Cardiac muscle cell (in vitro differentiated cells and primary cell): ENCODE measurements at regions not wholly inside any gene's neighbourhood (a gene's known extent, or its start where the extent isn't known, plus 50 kb on each side); places are given as distances from the start of the nearest gene placed in this dataset.

Experiments used
- DNase-seq, 2 donors: peaks; one replicate each; pipeline versions ENCODE4 v3.0.0 to v3.0.0-alpha.2; 2010 to 2017; ENCODE audit warnings: low read depth in 1 of 2, low spot score in 1 of 2
- H3K27ac ChIP-seq: fragments of 200-600 bp; sonication (generic); 2 replicates; pipeline ENCODE4 v1.5.1; 2016
- H3K27me3 ChIP-seq: fragments of 200-600 bp; sonication (generic); 2 replicates; pipeline ENCODE4 v1.6.0; 2016; ENCODE audit warnings: control low read depth
- H3K36me3 ChIP-seq: fragments of 200-600 bp; sonication (generic); 2 replicates; pipeline ENCODE4 v1.5.1; 2016; ENCODE audit warnings: control low read depth
- H3K4me1 ChIP-seq: fragments of 200-600 bp; sonication (generic); 2 replicates; pipeline ENCODE4 v1.8.1; 2017; ENCODE audit warnings: low read depth, mild to moderate bottlenecking, mixed run types
- H3K4me3 ChIP-seq: fragments of 200-600 bp; sonication (generic); 2 replicates; pipeline ENCODE4 v1.5.1; 2016; ENCODE audit warnings: mild to moderate bottlenecking
- H3K9me3 ChIP-seq: fragments of 200-600 bp; sonication (generic); 2 replicates; pipeline ENCODE4 v1.5.1; 2017; ENCODE audit warnings: low read depth, mild to moderate bottlenecking, control low read depth
- CTCF ChIP-seq: IDR thresholded peaks from 2 replicates; pipeline ENCODE4 v1.5.1; 2012; ENCODE audit warnings: low read depth, mild to moderate bottlenecking, low read length

GRCh38 chr13:86201477-86201876 is 402.3 kb upstream of the SLITRK6 start:
- no peaks in the 10 kb centered on the region for H3K36me3 ChIP-seq
- H3K9me3 ChIP-seq: no peaks in the 10 kb centered on the region
- no peak for TF ChIP-seq CTCF
- no peak for DNase-seq
- H3K27me3 ChIP-seq: no peaks in the 10 kb centered on the region
- no peak overlapping the region for H3K27ac ChIP-seq
- no peaks in the 10 kb centered on the region for H3K4me1 ChIP-seq
- H3K4me3 ChIP-seq: no peak overlapping the region

- Histone ChIP-seq H3K27me3 (no peaks in the 10 kb centered on the region), H3K4me1 (no peaks in the 10 kb centered on the region), H3K9me3 (no peaks in the 10 kb centered on the region), H3K4me3 (no peak overlapping the region), H3K27ac (no peak overlapping the region), H3K36me3 (no peaks in the 10 kb centered on the region)
- TF ChIP-seq CTCF: no peak
- DNase-seq: peak in 1 of 2 donors; percentile 40
These were observed 394.1 kb upstream of the SLITRK6 start for GRCh38 chr13:86193281-86193680.

GRCh38 chr13:86188170-86188569 is 389.0 kb upstream of the SLITRK6 start:
- Histone ChIP-seq H3K4me3 (no peak overlapping the region), H3K4me1 (no peaks in the 10 kb centered on the region), H3K27ac (no peak overlapping the region), H3K9me3 (no peaks in the 10 kb centered on the region), H3K36me3 (no peaks in the 10 kb centered on the region), H3K27me3 (no peaks in the 10 kb centered on the region)
- TF ChIP-seq CTCF: no peak
- no peak for DNase-seq

GRCh38 chr13:86185636-86186035 is 386.4 kb upstream of the SLITRK6 start:
- Histone ChIP-seq H3K4me3 (no peak overlapping the region), H3K36me3 (no peaks in the 10 kb centered on the region), H3K27me3 (no peaks in the 10 kb centered on the region), H3K4me1 (no peaks in the 10 kb centered on the region), H3K27ac (no peak overlapping the region), H3K9me3 (no peaks in the 10 kb centered on the region)
- no peak for DNase-seq
- TF ChIP-seq CTCF: no peak

- DNase-seq: no peak
- Histone ChIP-seq H3K9me3 (no peaks in the 10 kb centered on the region), H3K4me1 (no peaks in the 10 kb centered on the region), H3K4me3 (no peak overlapping the region), H3K27me3 (no peaks in the 10 kb centered on the region), H3K36me3 (no peaks in the 10 kb centered on the region), H3K27ac (no peak overlapping the region)
- no peak for TF ChIP-seq CTCF
These were observed 385.9 kb upstream of the SLITRK6 start for GRCh38 chr13:86185107-86185506.

- no peak for TF ChIP-seq CTCF
- no peak for DNase-seq
- Histone ChIP-seq H3K36me3 (no peaks in the 10 kb centered on the region), H3K4me3 (no peak overlapping the region), H3K4me1 (no peaks in the 10 kb centered on the region), H3K27ac (no peak overlapping the region), H3K9me3 (no peaks in the 10 kb centered on the region), H3K27me3 (no peaks in the 10 kb centered on the region)
These were observed 375.4 kb upstream of the SLITRK6 start for GRCh38 chr13:86174622-86175021.
